WTC11 (cell line): ENCODE measurements at regions not wholly inside any gene's neighbourhood (a gene's known extent, or its start where the extent isn't known, plus 50 kb on each side); places are given as distances from the start of the nearest gene placed in this dataset.

ENCODE experiments used
- ATAC-seq: fragments of 200-7000 bp; cut with Tn5 transposase; 2 replicates; pipeline ENCODE4 v1.10.0; 2021; ENCODE audit warnings: mild to moderate bottlenecking, moderate library complexity
- CTCF ChIA-PET: fragments of 300-600 bp; sonication (Branson Sonifier 250); formaldehyde crosslinking; loops from one replicate; lab custom pipeline; 2021; ENCODE audit warnings: antibody characterized with exemption; lab: Charles Lee
- POLR2A ChIA-PET: fragments of 350-600 bp; sonication (Branson Sonifier 250); formaldehyde crosslinking; loops from one replicate; lab custom pipeline; 2021; ENCODE audit warnings: antibody characterized with exemption; lab: Charles Lee
- DNase-seq: peaks from one replicate; pipeline ENCODE4 v3.0.0; 2021; ENCODE audit warnings: low spot score
- H3K27ac Mint-ChIP-seq: 2 replicates; pipeline ENCODE4 v1.8.0; 2021; ENCODE audit warnings: mixed read lengths
- H3K27me3 Mint-ChIP-seq: 2 replicates; pipeline ENCODE4 v1.8.0; 2021; ENCODE audit warnings: low read depth, mild to moderate bottlenecking, moderate library complexity, mixed read lengths
- H3K36me3 Mint-ChIP-seq: 2 replicates; pipeline ENCODE4 v1.8.0; 2021; ENCODE audit warnings: mixed read lengths
- H3K4me1 Mint-ChIP-seq: 2 replicates; pipeline ENCODE4 v1.8.0; 2022; ENCODE audit warnings: mixed read lengths
- H3K4me3 Mint-ChIP-seq: 2 replicates; pipeline ENCODE4 v1.8.0; 2021; ENCODE audit warnings: mild to moderate bottlenecking, moderate library complexity, mixed read lengths
- H3K9me3 Mint-ChIP-seq: 2 replicates; pipeline ENCODE4 v1.8.0; 2021; ENCODE audit warnings: mixed read lengths
- AR ChIP-seq: fragments of 250-450 bp; sonication (Bioruptor Pico); IDR thresholded peaks from 2 replicates; pipeline ENCODE4 v1.9.0; 2021; ENCODE audit warnings: mild to moderate bottlenecking
- CTCF ChIP-seq: fragments of 200-600 bp; IDR thresholded peaks from 2 replicates; pipeline ENCODE4 v1.8.0; 2022; ENCODE audit warnings: antibody characterized with exemption
- HMGA2 ChIP-seq: fragments of 250-450 bp; sonication (Bioruptor Pico); IDR thresholded peaks from 2 replicates; pipeline ENCODE4 v1.4.0; 2021; ENCODE audit warnings: mild to moderate bottlenecking, moderate library complexity
- JUN ChIP-seq: sonication (generic); formaldehyde crosslinking; IDR thresholded peaks from 2 replicates; pipeline ENCODE4 v1.8.0; 2023; ENCODE audit warnings: mild to moderate bottlenecking, missing genetic modification reagents
- MLX ChIP-seq: sonication (generic); formaldehyde crosslinking; IDR thresholded peaks from 2 replicates; pipeline ENCODE4 v1.8.1; 2023; ENCODE audit warnings: mild to moderate bottlenecking, missing genetic modification reagents, moderate library complexity
- MXD4 ChIP-seq: fragments of 250-450 bp; sonication (Bioruptor Pico); IDR thresholded peaks from 2 replicates; pipeline ENCODE4 v1.8.0; 2021; ENCODE audit warnings: mild to moderate bottlenecking, moderate library complexity, borderline replicate concordance
- NR3C1 ChIP-seq: sonication (generic); formaldehyde crosslinking; conservative IDR thresholded peaks from 2 replicates; pipeline ENCODE4 v1.8.1; 2023; ENCODE audit warnings: low read depth, mild to moderate bottlenecking, missing genetic modification reagents
- PRDM15 ChIP-seq: sonication (generic); formaldehyde crosslinking; IDR thresholded peaks from 2 replicates; pipeline ENCODE4 v1.8.0; 2022; ENCODE audit warnings: missing genetic modification reagents
- RELA ChIP-seq: sonication (generic); formaldehyde crosslinking; IDR thresholded peaks from 2 replicates; pipeline ENCODE4 v1.8.1; 2022; ENCODE audit warnings: missing genetic modification reagents, mild to moderate bottlenecking, borderline replicate concordance
- ZNF138 ChIP-seq: sonication (generic); formaldehyde crosslinking; conservative IDR thresholded peaks from 2 replicates; pipeline ENCODE4 v1.8.1; 2022; ENCODE audit warnings: mild to moderate bottlenecking, moderate library complexity, missing genetic modification reagents
- ZNF232 ChIP-seq: sonication (generic); formaldehyde crosslinking; IDR thresholded peaks from 2 replicates; pipeline ENCODE4 v1.8.0; 2022; ENCODE audit warnings: mild to moderate bottlenecking, missing genetic modification reagents
- TF ChIP-seq, protein P1 (sequence below): fragments of 250-450 bp; sonication (Bioruptor Pico); IDR thresholded peaks from 2 replicates; pipeline ENCODE4 v1.9.0; 2021; ENCODE audit warnings: mild to moderate bottlenecking, borderline replicate concordance
- TF ChIP-seq, protein P2 (sequence below): fragments of 250-450 bp; sonication (Bioruptor Pico); IDR thresholded peaks from 2 replicates; pipeline ENCODE4 v1.9.0; 2021; ENCODE audit warnings: mild to moderate bottlenecking
- TF ChIP-seq, protein P3 (sequence below): sonication (generic); formaldehyde crosslinking; IDR thresholded peaks from 2 replicates; pipeline ENCODE4 v1.8.1; 2022; ENCODE audit warnings: missing genetic modification reagents, borderline replicate concordance
- TF ChIP-seq, protein P4 (sequence below): sonication (generic); formaldehyde crosslinking; IDR thresholded peaks from 2 replicates; pipeline ENCODE4 v1.8.1; 2023; ENCODE audit warnings: mild to moderate bottlenecking, missing genetic modification reagents, moderate library complexity
- TF ChIP-seq, protein P5 (sequence below): fragments of 250-450 bp; sonication (Bioruptor Pico); IDR thresholded peaks from 2 replicates; pipeline ENCODE4 v1.8.0; 2021; ENCODE audit warnings: mild to moderate bottlenecking

DNA sequence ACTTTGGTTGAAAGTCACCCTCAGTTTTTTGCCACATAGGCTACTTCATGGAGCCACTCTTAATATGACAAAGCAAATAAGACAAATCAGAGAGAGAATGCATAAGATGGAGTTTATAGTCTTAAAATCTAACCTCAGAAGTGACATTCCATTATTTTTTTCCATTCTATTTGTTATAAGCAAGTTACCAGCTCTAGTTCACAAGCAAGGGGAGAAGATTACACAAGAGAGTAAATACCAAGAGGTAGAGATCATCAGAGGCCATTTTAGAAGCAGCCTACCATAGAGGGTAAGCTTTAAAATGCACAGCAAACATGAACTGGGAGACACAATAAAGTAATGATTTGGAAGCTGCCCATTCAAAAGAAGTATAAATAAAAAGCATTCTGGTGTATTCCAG, 651.3 kb upstream of the MEF2C start (continued):
- TF ChIP-seq, protein P1, sequence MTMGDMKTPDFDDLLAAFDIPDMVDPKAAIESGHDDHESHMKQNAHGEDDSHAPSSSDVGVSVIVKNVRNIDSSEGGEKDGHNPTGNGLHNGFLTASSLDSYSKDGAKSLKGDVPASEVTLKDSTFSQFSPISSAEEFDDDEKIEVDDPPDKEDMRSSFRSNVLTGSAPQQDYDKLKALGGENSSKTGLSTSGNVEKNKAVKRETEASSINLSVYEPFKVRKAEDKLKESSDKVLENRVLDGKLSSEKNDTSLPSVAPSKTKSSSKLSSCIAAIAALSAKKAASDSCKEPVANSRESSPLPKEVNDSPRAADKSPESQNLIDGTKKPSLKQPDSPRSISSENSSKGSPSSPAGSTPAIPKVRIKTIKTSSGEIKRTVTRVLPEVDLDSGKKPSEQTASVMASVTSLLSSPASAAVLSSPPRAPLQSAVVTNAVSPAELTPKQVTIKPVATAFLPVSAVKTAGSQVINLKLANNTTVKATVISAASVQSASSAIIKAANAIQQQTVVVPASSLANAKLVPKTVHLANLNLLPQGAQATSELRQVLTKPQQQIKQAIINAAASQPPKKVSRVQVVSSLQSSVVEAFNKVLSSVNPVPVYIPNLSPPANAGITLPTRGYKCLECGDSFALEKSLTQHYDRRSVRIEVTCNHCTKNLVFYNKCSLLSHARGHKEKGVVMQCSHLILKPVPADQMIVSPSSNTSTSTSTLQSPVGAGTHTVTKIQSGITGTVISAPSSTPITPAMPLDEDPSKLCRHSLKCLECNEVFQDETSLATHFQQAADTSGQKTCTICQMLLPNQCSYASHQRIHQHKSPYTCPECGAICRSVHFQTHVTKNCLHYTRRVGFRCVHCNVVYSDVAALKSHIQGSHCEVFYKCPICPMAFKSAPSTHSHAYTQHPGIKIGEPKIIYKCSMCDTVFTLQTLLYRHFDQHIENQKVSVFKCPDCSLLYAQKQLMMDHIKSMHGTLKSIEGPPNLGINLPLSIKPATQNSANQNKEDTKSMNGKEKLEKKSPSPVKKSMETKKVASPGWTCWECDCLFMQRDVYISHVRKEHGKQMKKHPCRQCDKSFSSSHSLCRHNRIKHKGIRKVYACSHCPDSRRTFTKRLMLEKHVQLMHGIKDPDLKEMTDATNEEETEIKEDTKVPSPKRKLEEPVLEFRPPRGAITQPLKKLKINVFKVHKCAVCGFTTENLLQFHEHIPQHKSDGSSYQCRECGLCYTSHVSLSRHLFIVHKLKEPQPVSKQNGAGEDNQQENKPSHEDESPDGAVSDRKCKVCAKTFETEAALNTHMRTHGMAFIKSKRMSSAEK (CRISPR knock-in tag): no peak
- TF ChIP-seq PRDM15 (CRISPR knock-in tag) (no peak), RELA (CRISPR knock-in tag) (no peak)
- TF ChIP-seq, protein P2, sequence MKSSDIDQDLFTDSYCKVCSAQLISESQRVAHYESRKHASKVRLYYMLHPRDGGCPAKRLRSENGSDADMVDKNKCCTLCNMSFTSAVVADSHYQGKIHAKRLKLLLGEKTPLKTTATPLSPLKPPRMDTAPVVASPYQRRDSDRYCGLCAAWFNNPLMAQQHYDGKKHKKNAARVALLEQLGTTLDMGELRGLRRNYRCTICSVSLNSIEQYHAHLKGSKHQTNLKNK: no peak

DNA sequence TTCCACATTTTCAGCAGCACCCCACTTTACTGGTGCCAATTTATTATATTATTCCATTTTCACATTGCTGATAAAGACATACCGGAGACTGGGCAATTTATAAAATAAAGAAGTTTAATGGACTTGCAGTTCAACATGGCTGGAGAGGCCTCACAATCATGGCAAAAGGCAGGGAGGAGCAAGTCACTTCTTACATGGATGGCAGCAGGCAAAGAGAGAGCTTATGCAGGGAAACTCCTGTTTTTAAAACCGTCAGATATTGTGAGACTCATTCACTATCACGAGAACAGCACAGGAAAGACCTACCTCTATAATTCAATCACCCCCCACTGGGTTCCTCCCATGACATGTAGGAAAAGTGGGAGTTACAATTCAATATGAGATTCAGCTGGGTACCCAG, 641.8 kb upstream of the MEF2C start:
- peaks cover 36% of the 10 kb centered on the region for H3K9me3 Mint-ChIP-seq
- H3K27me3 Mint-ChIP-seq: no peaks in the 10 kb centered on the region
- ATAC-seq: no peak
- H3K4me3 Mint-ChIP-seq: no peak overlapping the region
- ChIA-PET POLR2A (no interaction called here), CTCF (no interaction called here)
- H3K4me1 Mint-ChIP-seq: peaks cover 4% of the 10 kb centered on the region; the same call in 1 of the 2 replicates
- H3K36me3 Mint-ChIP-seq: peaks cover 27% of the 10 kb centered on the region
- DNase-seq: no peak
- no peak overlapping the region for H3K27ac Mint-ChIP-seq
- TF ChIP-seq, protein P3, sequence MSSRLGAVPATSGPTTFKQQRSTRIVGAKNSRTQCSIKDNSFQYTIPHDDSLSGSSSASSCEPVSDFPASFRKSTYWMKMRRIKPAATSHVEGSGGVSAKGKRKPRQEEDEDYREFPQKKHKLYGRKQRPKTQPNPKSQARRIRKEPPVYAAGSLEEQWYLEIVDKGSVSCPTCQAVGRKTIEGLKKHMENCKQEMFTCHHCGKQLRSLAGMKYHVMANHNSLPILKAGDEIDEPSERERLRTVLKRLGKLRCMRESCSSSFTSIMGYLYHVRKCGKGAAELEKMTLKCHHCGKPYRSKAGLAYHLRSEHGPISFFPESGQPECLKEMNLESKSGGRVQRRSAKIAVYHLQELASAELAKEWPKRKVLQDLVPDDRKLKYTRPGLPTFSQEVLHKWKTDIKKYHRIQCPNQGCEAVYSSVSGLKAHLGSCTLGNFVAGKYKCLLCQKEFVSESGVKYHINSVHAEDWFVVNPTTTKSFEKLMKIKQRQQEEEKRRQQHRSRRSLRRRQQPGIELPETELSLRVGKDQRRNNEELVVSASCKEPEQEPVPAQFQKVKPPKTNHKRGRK (CRISPR knock-in tag): no peak
- TF ChIP-seq NR3C1 (CRISPR knock-in tag): no peak
- TF ChIP-seq, protein P4, sequence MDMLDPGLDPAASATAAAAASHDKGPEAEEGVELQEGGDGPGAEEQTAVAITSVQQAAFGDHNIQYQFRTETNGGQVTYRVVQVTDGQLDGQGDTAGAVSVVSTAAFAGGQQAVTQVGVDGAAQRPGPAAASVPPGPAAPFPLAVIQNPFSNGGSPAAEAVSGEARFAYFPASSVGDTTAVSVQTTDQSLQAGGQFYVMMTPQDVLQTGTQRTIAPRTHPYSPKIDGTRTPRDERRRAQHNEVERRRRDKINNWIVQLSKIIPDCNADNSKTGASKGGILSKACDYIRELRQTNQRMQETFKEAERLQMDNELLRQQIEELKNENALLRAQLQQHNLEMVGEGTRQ (CRISPR knock-in tag): no peak
- TF ChIP-seq, protein P2: no peak
- TF ChIP-seq ZNF232 (CRISPR knock-in tag): no peak
- TF ChIP-seq CTCF: no peak
- TF ChIP-seq JUN: no peak
- no peak for TF ChIP-seq ZNF138 (CRISPR knock-in tag)
- no peak for TF ChIP-seq HMGA2 (CRISPR knock-in tag)
- TF ChIP-seq, protein P5, sequence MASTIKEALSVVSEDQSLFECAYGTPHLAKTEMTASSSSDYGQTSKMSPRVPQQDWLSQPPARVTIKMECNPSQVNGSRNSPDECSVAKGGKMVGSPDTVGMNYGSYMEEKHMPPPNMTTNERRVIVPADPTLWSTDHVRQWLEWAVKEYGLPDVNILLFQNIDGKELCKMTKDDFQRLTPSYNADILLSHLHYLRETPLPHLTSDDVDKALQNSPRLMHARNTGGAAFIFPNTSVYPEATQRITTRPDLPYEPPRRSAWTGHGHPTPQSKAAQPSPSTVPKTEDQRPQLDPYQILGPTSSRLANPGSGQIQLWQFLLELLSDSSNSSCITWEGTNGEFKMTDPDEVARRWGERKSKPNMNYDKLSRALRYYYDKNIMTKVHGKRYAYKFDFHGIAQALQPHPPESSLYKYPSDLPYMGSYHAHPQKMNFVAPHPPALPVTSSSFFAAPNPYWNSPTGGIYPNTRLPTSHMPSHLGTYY (CRISPR knock-in tag): no peak
- no peak for TF ChIP-seq AR (CRISPR knock-in tag)
- no peak for TF ChIP-seq MLX (CRISPR knock-in tag)
- TF ChIP-seq MXD4 (CRISPR knock-in tag): no peak
